ENCODE measurements at regions not wholly inside any gene's neighbourhood (a gene's known extent, or its start where the extent isn't known, plus 50 kb on each side); places are given as distances from the start of the nearest gene placed in this dataset.

DNA sequence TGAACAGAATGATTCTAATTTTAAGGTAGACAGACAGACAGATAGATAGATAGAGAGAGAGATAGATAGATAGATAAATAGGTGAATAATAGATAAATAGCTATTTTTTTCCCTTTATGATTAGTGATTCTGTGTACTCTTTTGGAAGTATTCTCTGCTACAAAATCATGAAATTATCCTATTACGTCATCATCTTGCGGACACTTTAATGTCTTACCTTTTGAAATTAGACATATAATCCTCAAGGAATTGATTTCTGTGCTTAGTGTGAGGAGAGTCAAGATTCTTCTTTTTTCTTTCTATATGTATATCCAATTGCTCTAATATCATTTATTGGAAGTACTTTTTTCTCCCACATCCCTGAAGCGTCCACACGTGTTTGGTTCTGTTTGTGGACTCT lies 215.2 kb downstream of the SCG2 start:
- Histone ChIP-seq H3K27me3 (ENCODE audit: low read length) (peaks cover 29% of the 10 kb centered on the region), H3K9ac (ENCODE audit: low read length) (no peak overlapping the region), H4K20me1 (ENCODE audit: low read length) (no peaks in the 10 kb centered on the region), H3K9me3 (ENCODE audit: low read length) (no peaks in the 10 kb centered on the region), H3K4me2 (ENCODE audit: low read length) (no peak overlapping the region), H3K79me2 (ENCODE audit: low read length) (no peaks in the 10 kb centered on the region), H3K27ac (ENCODE audit: low read length) (no peak overlapping the region), H3K36me3 (ENCODE audit: low read depth, low read length) (no peaks in the 10 kb centered on the region), H3K4me3 (ENCODE audit: low read length) (no peak overlapping the region), H3K9me2 (replicated peaks; ENCODE audit: low read length) (no peaks in the 10 kb centered on the region), H3K4me1 (ENCODE audit: insufficient read depth, low read length) (no peaks in the 10 kb centered on the region), H2AFZ (ENCODE audit: low read length) (no peak overlapping the region), H3F3A (ENCODE audit: low read length, unreplicated experiment) (no peaks in the 10 kb centered on the region)
- ATAC-seq (no peak), DNase-seq (no peak)
- intact Hi-C loops (cut with micrococcal nuclease), result no loop called here
- no TSS peak for BruUV-seq (replicated peaks)
- ChIA-PET CTCF (no interaction called here), POLR2A (ENCODE audit: unreplicated experiment) (no interaction called here)
- TF ChIP-seq EZH2phosphoT487 (IDR thresholded peaks at IDR 0.05; ENCODE audit: borderline replicate concordance, low read length), result no peak
- TF ChIP-seq, protein P1, sequence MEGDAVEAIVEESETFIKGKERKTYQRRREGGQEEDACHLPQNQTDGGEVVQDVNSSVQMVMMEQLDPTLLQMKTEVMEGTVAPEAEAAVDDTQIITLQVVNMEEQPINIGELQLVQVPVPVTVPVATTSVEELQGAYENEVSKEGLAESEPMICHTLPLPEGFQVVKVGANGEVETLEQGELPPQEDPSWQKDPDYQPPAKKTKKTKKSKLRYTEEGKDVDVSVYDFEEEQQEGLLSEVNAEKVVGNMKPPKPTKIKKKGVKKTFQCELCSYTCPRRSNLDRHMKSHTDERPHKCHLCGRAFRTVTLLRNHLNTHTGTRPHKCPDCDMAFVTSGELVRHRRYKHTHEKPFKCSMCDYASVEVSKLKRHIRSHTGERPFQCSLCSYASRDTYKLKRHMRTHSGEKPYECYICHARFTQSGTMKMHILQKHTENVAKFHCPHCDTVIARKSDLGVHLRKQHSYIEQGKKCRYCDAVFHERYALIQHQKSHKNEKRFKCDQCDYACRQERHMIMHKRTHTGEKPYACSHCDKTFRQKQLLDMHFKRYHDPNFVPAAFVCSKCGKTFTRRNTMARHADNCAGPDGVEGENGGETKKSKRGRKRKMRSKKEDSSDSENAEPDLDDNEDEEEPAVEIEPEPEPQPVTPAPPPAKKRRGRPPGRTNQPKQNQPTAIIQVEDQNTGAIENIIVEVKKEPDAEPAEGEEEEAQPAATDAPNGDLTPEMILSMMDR (conservative IDR thresholded peaks at IDR 0.05; ENCODE audit: low read depth, low read length), result no peak
- no peak for TF ChIP-seq EZH2 (IDR thresholded peaks at IDR 0.05; ENCODE audit: low read length, unreplicated experiment)

DNA sequence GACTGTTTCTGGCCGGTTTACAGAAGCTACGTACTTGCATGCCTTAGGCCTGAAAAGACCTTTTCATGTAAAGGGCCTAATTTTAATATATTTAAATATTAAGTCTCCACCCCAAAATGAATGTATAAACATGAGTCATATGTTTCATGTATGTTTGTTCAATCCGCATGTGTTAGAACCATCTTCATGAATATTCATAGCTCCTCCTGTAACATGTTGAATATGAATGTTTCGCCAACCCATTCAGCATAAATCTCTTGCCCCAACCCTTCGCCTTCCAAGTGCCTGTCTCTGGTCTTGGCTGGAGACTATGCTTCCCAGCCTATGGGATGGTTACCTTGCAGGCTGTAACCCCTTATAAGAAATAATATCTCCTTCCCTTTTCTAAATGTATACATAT lies 212.5 kb downstream of the SCG2 start:
- no peak overlapping the region for H3K9ac ChIP-seq (ENCODE audit: low read length)
- ChIA-PET CTCF (no interaction called here), POLR2A (ENCODE audit: unreplicated experiment) (no interaction called here)
- no peaks in the 10 kb centered on the region for H4K20me1 ChIP-seq (ENCODE audit: low read length)
- no peaks in the 10 kb centered on the region for H3K9me3 ChIP-seq (ENCODE audit: low read length)
- TF ChIP-seq, protein P1 (conservative IDR thresholded peaks at IDR 0.05; ENCODE audit: low read depth, low read length), result no peak
- TF ChIP-seq EZH2 (IDR thresholded peaks at IDR 0.05; ENCODE audit: low read length, unreplicated experiment), result no peak
- TF ChIP-seq EZH2phosphoT487 (IDR thresholded peaks at IDR 0.05; ENCODE audit: borderline replicate concordance, low read length), result no peak
- no peaks in the 10 kb centered on the region for H3K4me1 ChIP-seq (ENCODE audit: insufficient read depth, low read length)
- DNase-seq (no peak), ATAC-seq (no peak)
- H3K79me2 ChIP-seq (ENCODE audit: low read length), result no peaks in the 10 kb centered on the region
- H3K4me3 ChIP-seq (ENCODE audit: low read length), result no peak overlapping the region
- no peaks in the 10 kb centered on the region for H3K36me3 ChIP-seq (ENCODE audit: low read depth, low read length)
- no TSS peak for BruUV-seq (replicated peaks)
- H3F3A ChIP-seq (ENCODE audit: low read length, unreplicated experiment), result no peaks in the 10 kb centered on the region
- no peak overlapping the region for H3K27ac ChIP-seq (ENCODE audit: low read length)
- no peak overlapping the region for H3K4me2 ChIP-seq (ENCODE audit: low read length)
- peaks cover 11% of the 10 kb centered on the region; the same call in 1 of the 2 replicates for H3K27me3 ChIP-seq (ENCODE audit: low read length)
- no peak overlapping the region for H2AFZ ChIP-seq (ENCODE audit: low read length)
- H3K9me2 ChIP-seq (replicated peaks; ENCODE audit: low read length), result no peaks in the 10 kb centered on the region
- intact Hi-C loops (cut with micrococcal nuclease), result no loop called here

DNA sequence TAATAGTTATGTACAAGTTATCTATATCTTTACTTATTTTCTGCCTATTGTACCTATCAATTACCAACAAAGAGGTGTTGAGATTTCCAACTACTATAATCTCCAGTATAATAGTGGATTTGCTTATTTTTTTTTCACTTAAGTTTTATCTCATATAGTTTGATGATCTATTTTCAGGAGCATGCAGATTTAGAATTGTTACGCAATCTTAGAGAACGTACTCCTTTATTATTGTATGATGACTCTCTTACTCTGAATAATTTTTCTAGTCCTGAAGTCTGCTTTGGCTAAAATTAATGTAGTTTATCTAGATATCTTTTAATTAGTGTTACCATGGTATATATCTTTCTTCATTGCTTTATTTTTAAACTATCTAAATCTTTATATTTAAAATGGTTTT lies 205.2 kb downstream of the SCG2 start:
- H3F3A ChIP-seq (ENCODE audit: low read length, unreplicated experiment), result no peaks in the 10 kb centered on the region
- no peaks in the 10 kb centered on the region for H3K9me2 ChIP-seq (replicated peaks; ENCODE audit: low read length)
- BruUV-seq (replicated peaks), result no TSS peak
- H3K4me2 ChIP-seq (ENCODE audit: low read length), result no peak overlapping the region
- TF ChIP-seq EZH2phosphoT487 (IDR thresholded peaks at IDR 0.05; ENCODE audit: borderline replicate concordance, low read length) (no peak), EZH2 (IDR thresholded peaks at IDR 0.05; ENCODE audit: low read length, unreplicated experiment) (no peak)
- TF ChIP-seq, protein P1 (conservative IDR thresholded peaks at IDR 0.05; ENCODE audit: low read depth, low read length), result no peak
- ChIA-PET CTCF (no interaction called here), POLR2A (ENCODE audit: unreplicated experiment) (no interaction called here)
- no peaks in the 10 kb centered on the region for H3K79me2 ChIP-seq (ENCODE audit: low read length)
- H3K4me1 ChIP-seq (ENCODE audit: insufficient read depth, low read length), result no peaks in the 10 kb centered on the region
- H3K4me3 ChIP-seq (ENCODE audit: low read length), result no peak overlapping the region
- ATAC-seq (no peak), DNase-seq (no peak)
- no peak overlapping the region for H2AFZ ChIP-seq (ENCODE audit: low read length)
- H3K27me3 ChIP-seq (ENCODE audit: low read length), result peaks cover 4% of the 10 kb centered on the region; the same call in 1 of the 2 replicates
- no peak overlapping the region for H3K9ac ChIP-seq (ENCODE audit: low read length)
- H3K27ac ChIP-seq (ENCODE audit: low read length), result no peak overlapping the region
- H3K36me3 ChIP-seq (ENCODE audit: low read depth, low read length), result no peaks in the 10 kb centered on the region
- intact Hi-C loops (cut with micrococcal nuclease), result no loop called here
- H4K20me1 ChIP-seq (ENCODE audit: low read length), result no peaks in the 10 kb centered on the region
- peaks cover 7% of the 10 kb centered on the region; the same call in 1 of the 2 replicates for H3K9me3 ChIP-seq (ENCODE audit: low read length)

All from PC-3 (cell line).